ENCODE measurements at regions not wholly inside any gene's neighbourhood (a gene's known extent, or its start where the extent isn't known, plus 50 kb on each side); places are given as distances from the start of the nearest gene placed in this dataset.

DNA sequence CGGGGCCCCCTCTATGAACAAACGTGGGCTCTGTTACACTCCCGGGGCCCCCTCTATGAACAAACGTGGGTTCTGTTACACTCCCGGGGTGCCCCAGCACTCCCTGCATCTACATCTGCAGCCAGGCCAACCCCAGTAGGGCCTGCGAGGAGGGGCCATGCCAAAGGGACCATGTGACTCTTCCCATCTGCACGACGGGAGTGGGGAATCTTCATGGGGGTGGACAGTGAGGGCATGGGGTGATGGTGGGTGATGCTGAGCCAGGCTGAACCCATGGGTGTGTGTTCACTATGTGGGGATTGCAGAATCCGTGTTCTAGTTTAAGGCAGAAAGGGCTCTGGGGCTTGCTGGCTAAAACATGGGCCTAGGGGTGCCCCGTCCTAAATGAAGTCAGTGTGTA is 69.9 kb upstream of the ARHGEF7 start:
- Mint-ChIP-seq H3K27ac (peak overlapping the region in 1 of 3 donors; percentile 23), H3K4me3 (no peak overlapping the region), H3K27me3 (no peaks in the 10 kb centered on the region), H3K36me3 (peaks cover 2% of the 10 kb centered on the region), H3K9me3 (no peaks in the 10 kb centered on the region), H3K4me1 (peaks cover 7 to 14% (median 9%) of the 10 kb centered on the region in 3 donors)

DNA sequence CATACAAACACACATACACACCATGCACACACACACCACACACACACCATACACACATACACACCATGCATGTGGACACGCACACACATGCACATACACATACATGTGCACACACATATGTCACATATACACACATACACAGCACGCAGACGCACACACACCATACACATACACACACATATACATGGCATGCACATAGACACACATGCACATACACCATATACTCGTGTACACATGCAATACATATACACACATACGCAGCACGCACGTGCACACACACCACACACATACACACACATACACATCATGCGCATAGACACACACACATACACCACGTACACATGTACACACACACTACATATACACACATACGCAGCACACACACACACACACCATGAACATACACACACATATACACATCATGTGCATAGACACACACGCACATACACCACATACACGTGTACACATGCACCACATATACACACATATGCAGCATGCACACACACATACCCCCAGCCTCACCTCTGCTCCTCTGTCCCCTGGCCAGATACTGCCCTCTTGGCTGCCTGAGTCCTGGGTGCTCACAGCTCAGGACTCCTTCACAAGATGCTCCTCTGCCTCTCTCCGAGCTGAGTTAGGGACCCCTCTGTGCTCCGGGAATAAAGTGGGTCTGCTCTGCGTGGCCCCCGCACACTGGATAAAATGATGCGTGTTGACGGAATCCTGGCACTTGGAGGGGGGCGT is 70.9 kb upstream of the ARHGEF7 start:
- H3K36me3 Mint-ChIP-seq = peaks cover 2% of the 10 kb centered on the region
- no peaks in the 10 kb centered on the region for H3K27me3 Mint-ChIP-seq
- no peak overlapping the region for H3K27ac Mint-ChIP-seq
- peaks cover 7 to 14% (median 9%) of the 10 kb centered on the region in 3 donors for H3K4me1 Mint-ChIP-seq
- no peak overlapping the region for H3K4me3 Mint-ChIP-seq
- H3K9me3 Mint-ChIP-seq = no peaks in the 10 kb centered on the region

DNA sequence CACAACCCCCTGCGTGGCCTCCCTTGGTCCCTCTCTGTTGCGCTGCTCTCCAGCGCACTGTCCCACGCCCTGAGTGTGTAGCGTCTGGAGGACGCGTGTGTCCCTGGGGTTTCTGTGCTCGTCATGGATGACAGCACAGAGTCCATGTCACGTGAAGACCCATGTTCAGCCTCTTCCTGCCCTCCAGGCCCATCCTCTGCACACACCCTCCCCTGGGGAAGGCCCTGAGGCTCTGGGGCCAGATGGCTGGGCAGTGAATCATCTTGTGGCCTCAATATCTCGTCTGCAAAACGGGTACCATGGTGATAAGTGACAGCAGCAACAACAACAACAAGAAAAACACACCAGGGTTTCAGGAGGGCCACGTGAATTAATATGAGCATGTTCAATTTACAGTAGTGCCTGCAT is 71.5 kb upstream of the ARHGEF7 start:
- Mint-ChIP-seq H3K4me1 (peaks cover 7 to 14% (median 9%) of the 10 kb centered on the region in 3 donors), H3K27me3 (no peaks in the 10 kb centered on the region), H3K4me3 (no peak overlapping the region), H3K27ac (no peak overlapping the region), H3K36me3 (peaks cover 2% of the 10 kb centered on the region), H3K9me3 (no peaks in the 10 kb centered on the region)

GRCh38 chr13:111042661-111043226 is 72.4 kb upstream of the ARHGEF7 start:
- Mint-ChIP-seq H3K36me3 (peaks cover 2% of the 10 kb centered on the region), H3K9me3 (no peaks in the 10 kb centered on the region), H3K4me3 (no peak overlapping the region), H3K27me3 (no peaks in the 10 kb centered on the region), H3K4me1 (peaks cover 7 to 14% (median 9%) of the 10 kb centered on the region in 3 donors), H3K27ac (peak overlapping the region in 1 of 3 donors; percentile 28)

GRCh38 chr13:111040830-111041229 is 74.3 kb upstream of the ARHGEF7 start:
- Mint-ChIP-seq H3K9me3 (no peaks in the 10 kb centered on the region), H3K4me1 (peaks cover 0 to 5% (median 0%) of the 10 kb centered on the region in 3 donors), H3K27me3 (peaks cover 2% of the 10 kb centered on the region), H3K36me3 (no peaks in the 10 kb centered on the region), H3K4me3 (no peak overlapping the region), H3K27ac (no peak overlapping the region)

DNA sequence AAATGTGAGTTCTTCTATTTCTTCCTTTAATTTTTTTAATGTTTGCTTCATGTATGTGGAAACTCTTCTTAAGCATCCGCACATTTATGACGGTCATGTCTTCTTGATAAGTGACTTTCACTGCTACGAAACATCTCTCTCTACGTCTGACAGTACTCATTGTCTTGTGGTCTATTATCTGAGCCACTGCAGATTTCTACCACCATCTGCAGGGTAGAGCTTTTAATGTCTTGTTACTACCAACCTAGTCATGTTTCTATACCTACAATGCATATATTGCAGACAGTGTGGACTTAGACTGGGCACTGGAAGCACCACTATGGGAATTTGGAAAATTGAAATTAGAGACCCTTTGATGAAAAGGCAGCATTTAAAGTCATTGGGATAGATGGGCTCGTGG is 75.4 kb upstream of the ARHGEF7 start:
- Mint-ChIP-seq H3K9me3 (no peaks in the 10 kb centered on the region), H3K4me1 (peaks cover 0 to 5% (median 0%) of the 10 kb centered on the region in 3 donors), H3K36me3 (no peaks in the 10 kb centered on the region), H3K27ac (no peak overlapping the region), H3K4me3 (no peak overlapping the region), H3K27me3 (peaks cover 3% of the 10 kb centered on the region)

DNA sequence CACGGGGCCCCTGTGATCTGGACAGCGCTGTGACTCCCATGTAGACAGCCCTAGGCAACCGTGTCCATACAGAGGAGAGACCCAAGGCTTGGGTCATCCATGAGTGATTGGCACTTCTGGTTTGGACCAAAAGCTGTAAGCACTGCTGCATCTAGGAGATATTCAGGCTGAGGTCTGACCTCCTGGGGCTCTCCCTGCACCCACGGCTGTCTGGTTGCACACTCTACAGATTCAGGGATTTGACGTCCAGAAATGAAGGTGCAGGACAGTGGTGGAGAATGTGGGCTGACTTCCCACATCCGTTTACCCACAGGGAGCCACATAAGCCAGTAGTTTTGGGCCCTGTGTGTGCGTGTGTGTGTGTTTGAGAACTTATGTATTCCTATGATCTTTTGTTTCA is 76.2 kb upstream of the ARHGEF7 start:
- Mint-ChIP-seq H3K9me3 (no peaks in the 10 kb centered on the region), H3K4me1 (peaks cover 0 to under 1% (median 0%) of the 10 kb centered on the region in 3 donors), H3K4me3 (no peak overlapping the region), H3K36me3 (no peaks in the 10 kb centered on the region), H3K27ac (no peak overlapping the region), H3K27me3 (peaks cover 3% of the 10 kb centered on the region)

DNA sequence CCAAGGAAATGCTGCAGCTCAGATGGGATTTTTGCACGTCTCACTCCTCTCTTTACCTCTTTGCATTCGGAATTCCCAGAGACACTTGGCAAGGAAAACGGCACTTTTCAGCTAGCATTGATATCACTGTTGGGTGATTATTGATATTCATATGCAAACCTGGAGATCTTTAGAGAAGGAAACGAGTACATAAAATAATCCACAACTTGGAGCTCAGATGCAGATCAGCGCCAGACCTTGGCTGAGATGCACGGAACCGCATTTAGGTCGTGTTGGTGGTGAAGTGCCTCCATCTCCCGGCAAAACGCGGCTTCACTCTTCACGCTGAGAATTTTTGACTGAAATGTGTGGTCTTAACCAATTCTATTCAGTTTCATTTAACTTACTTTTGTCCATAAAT is 77.2 kb upstream of the ARHGEF7 start:
- Mint-ChIP-seq H3K27ac (no peak overlapping the region), H3K27me3 (peaks cover 3% of the 10 kb centered on the region), H3K4me3 (no peak overlapping the region), H3K9me3 (no peaks in the 10 kb centered on the region), H3K4me1 (no peaks in the 10 kb centered on the region), H3K36me3 (no peaks in the 10 kb centered on the region)

DNA sequence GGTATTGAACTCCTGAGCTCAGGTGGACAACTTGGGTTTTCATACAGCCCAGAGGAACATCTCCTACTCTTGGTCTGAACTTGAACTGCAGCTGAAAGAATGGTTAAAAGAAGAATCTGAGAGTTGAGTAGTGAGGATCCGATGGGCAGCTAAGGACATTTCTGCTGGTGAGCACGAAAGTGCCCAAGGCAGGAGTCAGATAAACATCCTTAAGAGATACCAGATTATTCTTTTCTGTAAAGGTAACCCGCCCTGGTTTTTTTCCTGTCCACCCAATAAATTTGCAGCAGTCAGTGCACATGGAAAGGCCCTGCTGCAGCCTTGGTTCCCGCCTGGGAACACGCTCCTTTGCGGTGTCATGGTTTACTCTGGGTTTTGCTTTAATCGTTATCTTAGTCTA is 78.4 kb upstream of the ARHGEF7 start:
- Mint-ChIP-seq H3K27ac (no peak overlapping the region), H3K27me3 (peaks cover 4% of the 10 kb centered on the region), H3K9me3 (no peaks in the 10 kb centered on the region), H3K4me1 (no peaks in the 10 kb centered on the region), H3K36me3 (no peaks in the 10 kb centered on the region), H3K4me3 (no peak overlapping the region)

GRCh38 chr13:111035861-111036260 is 79.2 kb upstream of the ARHGEF7 start:
- H3K27me3 Mint-ChIP-seq = peaks cover 4% of the 10 kb centered on the region
- no peaks in the 10 kb centered on the region for H3K9me3 Mint-ChIP-seq
- H3K4me1 Mint-ChIP-seq = no peaks in the 10 kb centered on the region
- H3K4me3 Mint-ChIP-seq = no peak overlapping the region
- no peaks in the 10 kb centered on the region for H3K36me3 Mint-ChIP-seq
- no peak overlapping the region for H3K27ac Mint-ChIP-seq

DNA sequence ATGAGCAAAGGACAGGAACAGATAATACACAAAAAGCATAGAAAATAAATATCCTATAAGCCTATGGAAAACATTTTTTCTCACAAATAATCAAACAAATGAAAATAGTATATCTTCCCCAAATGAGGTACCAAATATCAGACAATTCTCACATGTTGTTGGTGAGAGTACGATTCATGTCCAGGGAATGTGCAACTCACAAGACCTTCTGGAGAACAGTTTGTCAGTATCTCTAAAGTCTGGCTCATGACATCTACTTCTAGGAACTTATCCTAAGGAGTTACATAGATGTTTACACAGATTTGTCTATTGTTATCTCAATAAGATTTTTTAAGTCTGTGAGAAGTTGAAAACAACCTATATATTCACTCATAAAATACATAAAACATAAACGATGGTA is 80.3 kb upstream of the ARHGEF7 start:
- no peaks in the 10 kb centered on the region for H3K4me1 Mint-ChIP-seq
- no peak overlapping the region for H3K27ac Mint-ChIP-seq
- no peak overlapping the region for H3K4me3 Mint-ChIP-seq
- H3K36me3 Mint-ChIP-seq = no peaks in the 10 kb centered on the region
- no peaks in the 10 kb centered on the region for H3K9me3 Mint-ChIP-seq
- peaks cover 4% of the 10 kb centered on the region for H3K27me3 Mint-ChIP-seq

DNA sequence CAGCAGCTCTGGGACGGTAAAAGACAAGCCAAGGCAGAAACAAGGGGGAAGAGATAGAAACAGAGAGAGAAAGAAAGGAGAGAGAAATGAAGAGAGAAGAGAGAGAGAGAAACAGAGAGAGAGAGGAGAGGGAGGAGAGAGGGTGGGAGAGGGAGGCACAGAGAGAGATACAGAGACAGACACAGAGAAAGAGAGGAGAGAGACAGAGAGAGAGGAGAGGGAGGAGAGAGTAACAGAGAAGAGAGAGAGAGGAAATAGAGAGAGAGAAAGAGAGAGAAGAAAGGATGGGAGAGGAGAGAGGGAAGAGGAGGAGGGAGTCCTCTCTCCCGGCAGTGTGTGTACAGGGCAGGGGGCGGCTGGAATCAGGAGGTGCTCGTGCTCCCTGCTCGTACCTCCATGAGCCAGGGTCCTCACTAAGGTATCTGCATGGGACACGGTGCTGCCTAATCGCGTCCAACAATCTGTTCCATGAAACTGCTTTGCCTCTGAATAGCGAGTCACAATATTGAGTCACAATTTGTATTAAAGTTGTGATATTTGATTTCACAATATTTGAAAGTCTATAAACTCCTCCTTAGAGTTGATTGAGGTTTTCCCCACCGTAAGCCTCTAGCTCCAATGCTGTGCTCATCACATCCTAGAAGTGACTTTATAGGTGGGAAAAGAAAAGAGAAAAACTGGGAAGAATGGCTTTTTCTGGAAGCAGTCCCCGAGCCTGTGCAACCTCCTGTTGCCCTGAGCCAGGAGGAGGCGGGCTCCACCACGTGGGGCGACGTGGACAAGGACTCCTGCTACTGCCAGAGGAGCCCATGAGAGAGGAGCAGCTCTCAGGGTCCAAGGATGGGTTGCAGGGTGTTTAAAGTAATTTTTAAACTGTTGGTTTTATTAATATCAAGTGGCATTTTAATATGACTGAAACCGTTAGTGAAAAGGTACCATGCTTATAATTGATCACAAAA is 81.7 kb upstream of the ARHGEF7 start:
- Mint-ChIP-seq H3K27me3 (peaks cover 6% of the 10 kb centered on the region), H3K27ac (peak overlapping the region in 1 of 3 donors; percentile 6), H3K36me3 (no peaks in the 10 kb centered on the region), H3K4me3 (no peak overlapping the region), H3K9me3 (no peaks in the 10 kb centered on the region), H3K4me1 (no peaks in the 10 kb centered on the region)

GRCh38 chr13:111031531-111031961 is 83.6 kb upstream of the ARHGEF7 start:
- H3K4me3 Mint-ChIP-seq = no peak overlapping the region
- no peak overlapping the region for H3K27ac Mint-ChIP-seq
- no peaks in the 10 kb centered on the region for H3K4me1 Mint-ChIP-seq
- H3K36me3 Mint-ChIP-seq = no peaks in the 10 kb centered on the region
- H3K9me3 Mint-ChIP-seq = no peaks in the 10 kb centered on the region
- H3K27me3 Mint-ChIP-seq = peaks cover 6% of the 10 kb centered on the region

GRCh38 chr13:111029957-111030609 is 85.0 kb upstream of the ARHGEF7 start:
- H3K9me3 Mint-ChIP-seq = no peaks in the 10 kb centered on the region
- H3K4me1 Mint-ChIP-seq = no peaks in the 10 kb centered on the region
- H3K27ac Mint-ChIP-seq = no peak overlapping the region
- peaks cover 4% of the 10 kb centered on the region for H3K27me3 Mint-ChIP-seq
- no peak overlapping the region for H3K4me3 Mint-ChIP-seq
- no peaks in the 10 kb centered on the region for H3K36me3 Mint-ChIP-seq

Measured in IgD-negative memory B cell (primary cell).